ENCODE measurements at regions not wholly inside any gene's neighbourhood (a gene's known extent, or its start where the extent isn't known, plus 50 kb on each side); places are given as distances from the start of the nearest gene placed in this dataset.

- no peak for DNase-seq (ENCODE audit: low read depth)
Measured at GRCh38 chr9:105064248-105065097, 136.5 kb upstream of the ABCA1 start.

GRCh38 chr9:105065098-105066088 lies 137.4 kb upstream of the ABCA1 start:
- DNase-seq (ENCODE audit: low read depth) = no peak

- no peak for DNase-seq (ENCODE audit: low read depth)
Measured at GRCh38 chr9:105066275-105066865, 138.4 kb upstream of the ABCA1 start.

- DNase-seq (ENCODE audit: low read depth) = no peak
Measured at GRCh38 chr9:105067895-105068580, 140.1 kb upstream of the ABCA1 start.

GRCh38 chr9:105069285-105069684 lies 141.3 kb upstream of the ABCA1 start:
- DNase-seq (ENCODE audit: low read depth) = no peak

- no peak for DNase-seq (ENCODE audit: low read depth)
Measured at GRCh38 chr9:105069696-105070095, 141.7 kb upstream of the ABCA1 start.

- no peak for DNase-seq (ENCODE audit: low read depth)
Measured at GRCh38 chr9:105070176-105070575, 142.2 kb upstream of the ABCA1 start.

GRCh38 chr9:105072476-105072875 lies 144.5 kb upstream of the ABCA1 start:
- no peak for DNase-seq (ENCODE audit: low read depth)

- no peak for DNase-seq (ENCODE audit: low read depth)
Measured at GRCh38 chr9:105073147-105073546, 145.2 kb upstream of the ABCA1 start.

- no peak for DNase-seq (ENCODE audit: low read depth)
Measured at GRCh38 chr9:105074491-105074890, 146.5 kb upstream of the ABCA1 start.

- no peak for DNase-seq (ENCODE audit: low read depth)
Measured at GRCh38 chr9:105076729-105077128, 148.8 kb upstream of the ABCA1 start.

GRCh38 chr9:105079457-105079856 lies 151.5 kb upstream of the ABCA1 start:
- DNase-seq (ENCODE audit: low read depth) = no peak

GRCh38 chr9:105082843-105083242 lies 154.9 kb upstream of the ABCA1 start:
- no peak for DNase-seq (ENCODE audit: low read depth)

GRCh38 chr9:105083256-105083655 lies 155.3 kb upstream of the ABCA1 start:
- DNase-seq (ENCODE audit: low read depth) = no peak

- DNase-seq (ENCODE audit: low read depth) = no peak
Measured at GRCh38 chr9:105087910-105088898, 156.2 kb upstream of the SLC44A1 start.

GRCh38 chr9:105089874-105090273 lies 154.6 kb upstream of the SLC44A1 start:
- DNase-seq (ENCODE audit: low read depth) = no peak

- DNase-seq (ENCODE audit: low read depth) = no peak
Measured at GRCh38 chr9:105091004-105091640, 153.3 kb upstream of the SLC44A1 start.

GRCh38 chr9:105093685-105094084 lies 150.8 kb upstream of the SLC44A1 start:
- no peak for DNase-seq (ENCODE audit: low read depth)

GRCh38 chr9:105098370-105098769 lies 146.1 kb upstream of the SLC44A1 start:
- no peak for DNase-seq (ENCODE audit: low read depth)

- no peak for DNase-seq (ENCODE audit: low read depth)
Measured at GRCh38 chr9:105103776-105104175, 140.7 kb upstream of the SLC44A1 start.
